HCT116 (cell line): ENCODE measurements at regions not wholly inside any gene's neighbourhood (a gene's known extent, or its start where the extent isn't known, plus 50 kb on each side); places are given as distances from the start of the nearest gene placed in this dataset.

Source experiments
- ATAC-seq: fragments of 200-7000 bp; cut with Tn5 transposase; 2 replicates; pipeline ENCODE4 v1.9.1; 2020; ENCODE audit warnings: mild to moderate bottlenecking, moderate library complexity
- BruUV-seq: library from RNA; stranded (reverse); fragments of 400-500 nt; replicated peaks from 2 replicates; lab custom pipeline; 2021; lab: Mats Ljungman, UMichigan
- CTCF ChIA-PET: fragments of 300-600 bp; sonication (Branson Sonifier 250); formaldehyde crosslinking; loops from one replicate; lab custom pipeline; 2021; ENCODE audit warnings: antibody characterized with exemption; lab: Charles Lee
- POLR2A ChIA-PET: fragments of 300-600, 350-600 bp; sonication (Branson Sonifier 250); formaldehyde crosslinking; loops from one replicate; lab custom pipeline; 2021; ENCODE audit warnings: antibody characterized with exemption; lab: Charles Lee
- RAD21 ChIA-PET, 2 experiments: fragments of 300-600 bp; sonication (Branson Sonifier 250); formaldehyde crosslinking; loops; one replicate each; lab custom pipeline; 2023; ENCODE audit warnings: low total read pairs in 2 of 2; ENCODE audit not compliant: uncharacterized antibody in 2 of 2, unreplicated experiment in 2 of 2, low non-redundant PET in 1 of 2; lab: Charles Lee
- DNase-seq: peaks from one replicate; pipeline ENCODE4 v3.0.0-alpha.2; 2010; ENCODE audit warnings: low read depth, low spot score
- H2AFZ ChIP-seq: fragments of 200-600 bp; shearing (Covaris generic), sonication (generic); 2 replicates; pipeline ENCODE4 v1.6.1; 2017; ENCODE audit warnings: low read depth, mixed run types, mixed read lengths, antibody characterized with exemption, low read length; ENCODE audit not compliant: poor library complexity, severe bottlenecking
- H3K27ac ChIP-seq: 2 replicates; pipeline ENCODE4 v1.5.1; 2012; ENCODE audit warnings: low read depth, low read length
- H3K27me3 ChIP-seq: fragments of 200-600 bp; sonication (generic); 2 replicates; pipeline ENCODE4 v1.6.1; 2016; ENCODE audit warnings: mixed run types, low read length, mixed read lengths; ENCODE audit not compliant: insufficient read depth
- H3K36me3 ChIP-seq, 2 experiments: fragments of 200-500 bp in 1 of 2; fragments of 200-600 bp in 1 of 2; sonication (Bioruptor generic) in 1 of 2; sonication (generic) in 1 of 2; 2 replicates each; pipeline versions ENCODE4 v1.5.1 to v1.6.1; 2014 to 2016; ENCODE audit warnings: low read length in 2 of 2, inconsistent platforms in 1 of 2, mixed read lengths in 1 of 2, mixed run types in 1 of 2; ENCODE audit not compliant: insufficient read depth in 2 of 2, control insufficient read depth in 1 of 2
- H3K4me1 ChIP-seq, 2 experiments: fragments of 200-600 bp in 1 of 2; sonication (generic) in 1 of 2; 2 replicates each; pipeline versions ENCODE4 v1.5.1 to v1.6.1; 2012 to 2017; ENCODE audit warnings: low read length in 2 of 2, inconsistent platforms in 1 of 2, mild to moderate bottlenecking in 1 of 2, mixed read lengths in 1 of 2, mixed run types in 1 of 2, moderate library complexity in 1 of 2; ENCODE audit not compliant: insufficient read depth in 2 of 2, control insufficient read depth in 1 of 2
- H3K4me2 ChIP-seq: fragments of 200-600 bp; sonication (generic); 2 replicates; pipeline ENCODE4 v1.6.1; 2017; ENCODE audit warnings: mixed run types, low read length, mixed read lengths
- H3K4me3 ChIP-seq, 2 experiments: fragments of 200-600 bp in 1 of 2; sonication (generic) in 1 of 2; replicated peaks in 1 of 2; 2 replicates each; pipeline ENCODE4 v1.5.1; 2011 to 2016; ENCODE audit warnings: low read length in 2 of 2, control low read depth in 1 of 2, low read depth in 1 of 2, mild to moderate bottlenecking in 1 of 2, mixed read lengths in 1 of 2, mixed run types in 1 of 2
- H3K79me2 ChIP-seq: fragments of 200-600 bp; sonication (generic); 2 replicates; pipeline ENCODE4 v1.6.1; 2017; ENCODE audit warnings: mild to moderate bottlenecking, mixed run types, low read length, moderate library complexity, mixed read lengths; ENCODE audit not compliant: insufficient read depth
- H3K9ac ChIP-seq: fragments of 200-600 bp; sonication (generic); 2 replicates; pipeline ENCODE4 v1.6.1; 2016; ENCODE audit warnings: low read length, mixed read lengths
- H3K9me2 ChIP-seq: fragments of 200-600 bp; sonication (generic), shearing (Covaris generic); 2 replicates; pipeline ENCODE4 v1.6.1; 2017; ENCODE audit warnings: mixed run types, mild to moderate bottlenecking, moderate library complexity; ENCODE audit not compliant: insufficient read depth
- H3K9me3 ChIP-seq, 2 experiments: fragments of 200-500 bp in 1 of 2; fragments of 200-600 bp in 1 of 2; sonication (Bioruptor generic) in 1 of 2; sonication (generic) in 1 of 2; 2 replicates each; pipeline ENCODE4 v1.6.1; 2014 to 2017; ENCODE audit warnings: low read length in 2 of 2, mixed read lengths in 2 of 2, inconsistent platforms in 1 of 2, low read depth in 1 of 2, mild to moderate bottlenecking in 1 of 2, mixed run types in 1 of 2, moderate library complexity in 1 of 2; ENCODE audit not compliant: control insufficient read depth in 1 of 2, insufficient read depth in 1 of 2
- H4K20me1 ChIP-seq: fragments of 200-600 bp; sonication (generic), shearing (Covaris generic); 2 replicates; pipeline ENCODE4 v1.6.1; 2017; ENCODE audit warnings: mixed run types, mild to moderate bottlenecking, moderate library complexity; ENCODE audit not compliant: insufficient read depth
- CBX3 ChIP-seq: IDR thresholded peaks from 2 replicates; pipeline ENCODE4 v1.6.1; 2012; ENCODE audit warnings: low read depth
- CEBPB ChIP-seq: IDR thresholded peaks from 2 replicates; pipeline ENCODE4 v1.6.1; 2012; ENCODE audit warnings: low read depth
- EGR1 ChIP-seq: IDR thresholded peaks from 2 replicates; pipeline ENCODE4 v1.6.1; 2012; ENCODE audit warnings: low read depth
- EZH2 ChIP-seq: fragments of 200-600 bp; sonication (generic); IDR thresholded peaks from 2 replicates; pipeline ENCODE4 v1.6.1; 2017; ENCODE audit warnings: antibody characterized with exemption, mixed run types
- EZH2phosphoT487 ChIP-seq: fragments of 200-600 bp; IDR thresholded peaks from 2 replicates; pipeline ENCODE4 v1.6.1; 2018; ENCODE audit warnings: antibody characterized with exemption, borderline replicate concordance
- JUND ChIP-seq: IDR thresholded peaks from 2 replicates; pipeline ENCODE4 v1.6.1; 2012
- POLR2A ChIP-seq: IDR thresholded peaks from 2 replicates; pipeline ENCODE4 v1.7.0; 2011; ENCODE audit warnings: borderline replicate concordance; ENCODE audit not compliant: insufficient read depth, insufficient read length; ENCODE audit errors: extremely low read depth
- POLR2AphosphoS5 ChIP-seq: IDR thresholded peaks from 2 replicates; pipeline ENCODE4 v1.6.1; 2011; ENCODE audit warnings: mild to moderate bottlenecking, low read depth, low read length, moderate library complexity
- RAD21 ChIP-seq: IDR thresholded peaks from 2 replicates; pipeline ENCODE4 v1.6.1; 2012; ENCODE audit warnings: low read depth, mild to moderate bottlenecking
- SIN3A ChIP-seq: IDR thresholded peaks from 2 replicates; pipeline ENCODE4 v1.6.1; 2012; ENCODE audit warnings: low read depth
- SP1 ChIP-seq: IDR thresholded peaks from 2 replicates; pipeline ENCODE4 v1.6.1; 2012; ENCODE audit warnings: low read depth
- SRF ChIP-seq: IDR thresholded peaks from 2 replicates; pipeline ENCODE4 v1.6.1; 2012; ENCODE audit warnings: low read depth
- TCF7L2 ChIP-seq: IDR thresholded peaks from 2 replicates; pipeline ENCODE4 v1.7.0; 2011; ENCODE audit warnings: borderline replicate concordance, inconsistent platforms; ENCODE audit not compliant: insufficient read depth, insufficient read length; ENCODE audit errors: extremely low read depth
- YY1 ChIP-seq: IDR thresholded peaks from 2 replicates; pipeline ENCODE4 v1.6.1; 2011; ENCODE audit warnings: low read length, low read depth, moderate library complexity, mild to moderate bottlenecking; ENCODE audit not compliant: insufficient replicate concordance; ENCODE audit errors: extremely low read depth
- ZNF274 ChIP-seq: fragments of 200-500 bp; sonication (Bioruptor generic); IDR thresholded peaks from 2 replicates; pipeline ENCODE4 v1.6.1; 2014; ENCODE audit warnings: mild to moderate bottlenecking, low read depth, low read length, inconsistent platforms
- intact Hi-C: fragments of 100-400 bp; cut with micrococcal nuclease; formaldehyde crosslinking; loops from 2 replicates; pipeline ENCODE4 v1.10.0; 2022
- TF ChIP-seq, protein P1 (sequence below), 3 experiments: fragments of 200-600 bp in 1 of 3; sonication (generic) in 1 of 3; IDR thresholded peaks in 2 of 3; conservative IDR thresholded peaks in 1 of 3; 2 replicates each; pipeline ENCODE4 v1.5.1; 2012 to 2017; ENCODE audit warnings: low read depth in 2 of 3, low read length in 2 of 3, antibody characterized with exemption in 1 of 3, borderline replicate concordance in 1 of 3, control low read depth in 1 of 3, mild to moderate bottlenecking in 1 of 3, mixed read lengths in 1 of 3, mixed run types in 1 of 3, moderate library complexity in 1 of 3; ENCODE audit not compliant: insufficient read depth in 1 of 3
- TF ChIP-seq, protein P2 (sequence below): IDR thresholded peaks from 2 replicates; pipeline ENCODE4 v1.6.1; 2012
- TF ChIP-seq, protein P3 (sequence below): IDR thresholded peaks from 2 replicates; pipeline ENCODE4 v1.6.1; 2012
- TF ChIP-seq, protein P4 (sequence below): IDR thresholded peaks from 2 replicates; pipeline ENCODE4 v1.6.1; 2012; ENCODE audit warnings: low read depth

DNA sequence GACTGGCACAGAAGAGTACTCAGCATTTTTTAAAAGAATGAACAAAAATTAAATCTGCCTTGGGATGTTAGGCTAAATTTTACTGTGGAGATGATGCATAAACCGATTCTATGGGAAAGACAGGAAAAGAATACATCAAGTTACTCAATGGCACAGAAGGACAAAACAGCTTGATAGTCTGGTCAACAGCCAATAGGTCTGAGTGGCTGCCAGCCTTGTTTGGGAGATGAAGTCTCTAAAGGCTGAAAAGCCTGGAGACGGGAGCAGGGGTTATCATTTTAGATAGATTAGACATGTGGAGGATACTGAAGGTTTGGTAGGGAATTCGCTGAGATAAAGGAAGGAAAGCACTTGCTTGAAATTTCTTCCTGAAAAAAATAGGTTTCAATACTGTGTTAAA, 56.3 kb upstream of the LAMA2 start:
- H3K27me3 ChIP-seq = no peaks in the 10 kb centered on the region
- TF ChIP-seq, protein P1, sequence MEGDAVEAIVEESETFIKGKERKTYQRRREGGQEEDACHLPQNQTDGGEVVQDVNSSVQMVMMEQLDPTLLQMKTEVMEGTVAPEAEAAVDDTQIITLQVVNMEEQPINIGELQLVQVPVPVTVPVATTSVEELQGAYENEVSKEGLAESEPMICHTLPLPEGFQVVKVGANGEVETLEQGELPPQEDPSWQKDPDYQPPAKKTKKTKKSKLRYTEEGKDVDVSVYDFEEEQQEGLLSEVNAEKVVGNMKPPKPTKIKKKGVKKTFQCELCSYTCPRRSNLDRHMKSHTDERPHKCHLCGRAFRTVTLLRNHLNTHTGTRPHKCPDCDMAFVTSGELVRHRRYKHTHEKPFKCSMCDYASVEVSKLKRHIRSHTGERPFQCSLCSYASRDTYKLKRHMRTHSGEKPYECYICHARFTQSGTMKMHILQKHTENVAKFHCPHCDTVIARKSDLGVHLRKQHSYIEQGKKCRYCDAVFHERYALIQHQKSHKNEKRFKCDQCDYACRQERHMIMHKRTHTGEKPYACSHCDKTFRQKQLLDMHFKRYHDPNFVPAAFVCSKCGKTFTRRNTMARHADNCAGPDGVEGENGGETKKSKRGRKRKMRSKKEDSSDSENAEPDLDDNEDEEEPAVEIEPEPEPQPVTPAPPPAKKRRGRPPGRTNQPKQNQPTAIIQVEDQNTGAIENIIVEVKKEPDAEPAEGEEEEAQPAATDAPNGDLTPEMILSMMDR (IDR thresholded peaks at IDR 0.05 in 2 of 3, conservative IDR thresholded peaks at IDR 0.05 in 1 of 3; ENCODE audit: borderline replicate concordance in 1 of 3, insufficient read depth in 1 of 3, low read depth in 2 of 3, low read length in 2 of 3) = no peak
- TF ChIP-seq, protein P2, sequence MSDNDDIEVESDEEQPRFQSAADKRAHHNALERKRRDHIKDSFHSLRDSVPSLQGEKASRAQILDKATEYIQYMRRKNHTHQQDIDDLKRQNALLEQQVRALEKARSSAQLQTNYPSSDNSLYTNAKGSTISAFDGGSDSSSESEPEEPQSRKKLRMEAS = no peak
- no peak for TF ChIP-seq EGR1
- TF ChIP-seq, protein P3, sequence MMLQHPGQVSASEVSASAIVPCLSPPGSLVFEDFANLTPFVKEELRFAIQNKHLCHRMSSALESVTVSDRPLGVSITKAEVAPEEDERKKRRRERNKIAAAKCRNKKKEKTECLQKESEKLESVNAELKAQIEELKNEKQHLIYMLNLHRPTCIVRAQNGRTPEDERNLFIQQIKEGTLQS = no peak
- no peak for TF ChIP-seq SIN3A
- no peak for TF ChIP-seq SP1
- TF ChIP-seq JUND = no peak
- TF ChIP-seq EZH2 = no peak
- TF ChIP-seq EZH2phosphoT487 = no peak
- no peak for TF ChIP-seq YY1
- TF ChIP-seq, protein P4, sequence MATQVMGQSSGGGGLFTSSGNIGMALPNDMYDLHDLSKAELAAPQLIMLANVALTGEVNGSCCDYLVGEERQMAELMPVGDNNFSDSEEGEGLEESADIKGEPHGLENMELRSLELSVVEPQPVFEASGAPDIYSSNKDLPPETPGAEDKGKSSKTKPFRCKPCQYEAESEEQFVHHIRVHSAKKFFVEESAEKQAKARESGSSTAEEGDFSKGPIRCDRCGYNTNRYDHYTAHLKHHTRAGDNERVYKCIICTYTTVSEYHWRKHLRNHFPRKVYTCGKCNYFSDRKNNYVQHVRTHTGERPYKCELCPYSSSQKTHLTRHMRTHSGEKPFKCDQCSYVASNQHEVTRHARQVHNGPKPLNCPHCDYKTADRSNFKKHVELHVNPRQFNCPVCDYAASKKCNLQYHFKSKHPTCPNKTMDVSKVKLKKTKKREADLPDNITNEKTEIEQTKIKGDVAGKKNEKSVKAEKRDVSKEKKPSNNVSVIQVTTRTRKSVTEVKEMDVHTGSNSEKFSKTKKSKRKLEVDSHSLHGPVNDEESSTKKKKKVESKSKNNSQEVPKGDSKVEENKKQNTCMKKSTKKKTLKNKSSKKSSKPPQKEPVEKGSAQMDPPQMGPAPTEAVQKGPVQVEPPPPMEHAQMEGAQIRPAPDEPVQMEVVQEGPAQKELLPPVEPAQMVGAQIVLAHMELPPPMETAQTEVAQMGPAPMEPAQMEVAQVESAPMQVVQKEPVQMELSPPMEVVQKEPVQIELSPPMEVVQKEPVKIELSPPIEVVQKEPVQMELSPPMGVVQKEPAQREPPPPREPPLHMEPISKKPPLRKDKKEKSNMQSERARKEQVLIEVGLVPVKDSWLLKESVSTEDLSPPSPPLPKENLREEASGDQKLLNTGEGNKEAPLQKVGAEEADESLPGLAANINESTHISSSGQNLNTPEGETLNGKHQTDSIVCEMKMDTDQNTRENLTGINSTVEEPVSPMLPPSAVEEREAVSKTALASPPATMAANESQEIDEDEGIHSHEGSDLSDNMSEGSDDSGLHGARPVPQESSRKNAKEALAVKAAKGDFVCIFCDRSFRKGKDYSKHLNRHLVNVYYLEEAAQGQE = no peak
- no peak for TF ChIP-seq CBX3
- TF ChIP-seq CEBPB = no peak
- TF ChIP-seq ZNF274 = no peak
- TF ChIP-seq RAD21 = no peak
- TF ChIP-seq POLR2AphosphoS5 = no peak
- TF ChIP-seq TCF7L2 = no peak
- TF ChIP-seq POLR2A = no peak
- TF ChIP-seq SRF = no peak
- ChIA-PET RAD21 (no interaction called here), POLR2A (no interaction called here), CTCF (no interaction called here)
- no peak overlapping the region for H2AFZ ChIP-seq
- no peak overlapping the region for H3K27ac ChIP-seq
- no peak overlapping the region for H3K4me2 ChIP-seq
- no peak overlapping the region for H3K9ac ChIP-seq
- H4K20me1 ChIP-seq = no peaks in the 10 kb centered on the region
- no peaks in the 10 kb centered on the region for H3K79me2 ChIP-seq
- H3K4me3 ChIP-seq = no peak overlapping the region
- H3K4me1 ChIP-seq = no peaks in the 10 kb centered on the region
- ATAC-seq (no peak), DNase-seq (no peak)
- H3K36me3 ChIP-seq = no peaks in the 10 kb centered on the region
- intact Hi-C loops = no loop called here
- no peaks in the 10 kb centered on the region for H3K9me3 ChIP-seq
- no TSS peak for BruUV-seq
- H3K9me2 ChIP-seq = no peaks in the 10 kb centered on the region; the same call in 1 of the 2 replicates
